Kidney (tissue), 13 donors: ENCODE measurements at regions not wholly inside any gene's neighbourhood (a gene's known extent, or its start where the extent isn't known, plus 50 kb on each side); places are given as distances from the start of the nearest gene placed in this dataset.

Experiments
- DNase-seq, 5 donors: peaks; one replicate each; pipeline ENCODE4 v3.0.0-alpha.2; 2013 to 2020
- FAIRE-seq: peaks from 2 replicates; lab custom pipeline; 2012; peaks lifted over from hg19 to GRCh38; lab: Jason Lieb, UNC
- H3K27ac ChIP-seq, 2 donors: one replicate each; pipeline ENCODE4 v1.7.0; 2013; ENCODE audit warnings: low read depth in 2 of 2, low read length in 2 of 2, inconsistent platforms in 1 of 2
- H3K27me3 ChIP-seq: one replicate; pipeline ENCODE4 v1.7.1; 2013; ENCODE audit warnings: low read length, inconsistent platforms; ENCODE audit not compliant: control insufficient read depth, insufficient read depth
- H3K36me3 ChIP-seq, 3 donors: one replicate each; pipeline versions ENCODE4 v1.7.0 to v1.7.1; 2013; ENCODE audit warnings: low read length in 3 of 3, control low read depth in 1 of 3, inconsistent platforms in 1 of 3; ENCODE audit not compliant: insufficient read depth in 3 of 3, control insufficient read depth in 2 of 3
- H3K4me1 ChIP-seq, 3 donors: one replicate each; pipeline versions ENCODE4 v1.7.0 to v1.7.1; 2013; ENCODE audit warnings: low read length in 3 of 3, inconsistent platforms in 1 of 3, low read depth in 1 of 3; ENCODE audit not compliant: control insufficient read depth in 2 of 3, insufficient read depth in 2 of 3
- H3K4me3 ChIP-seq, 3 donors: one replicate each; pipeline versions ENCODE4 v1.7.0 to v1.8.1; 2013; ENCODE audit warnings: low read length in 3 of 3, control low read depth in 1 of 3, inconsistent platforms in 1 of 3
- H3K9ac ChIP-seq, 3 donors: one replicate each; pipeline versions ENCODE4 v1.7.0 to v1.7.1; 2013; ENCODE audit warnings: low read length in 3 of 3, control low read depth in 1 of 3, inconsistent platforms in 1 of 3
- H3K9me3 ChIP-seq, 3 donors: one replicate each; pipeline versions ENCODE4 v1.7.0 to v1.7.1; 2013; ENCODE audit warnings: low read length in 3 of 3, control low read depth in 1 of 3, inconsistent platforms in 1 of 3; ENCODE audit not compliant: control insufficient read depth in 2 of 3, insufficient read depth in 1 of 3
- intact Hi-C: fragments of 100-400 bp; cut with DNase I; formaldehyde crosslinking; loops from one replicate; pipeline ENCODE4 v1.11.1; 2022
- TF ChIP-seq, protein P1 (sequence below): IDR thresholded peaks from 3 replicates; pipeline ENCODE4 v1.5.1; 2012; ENCODE audit warnings: mild to moderate bottlenecking, moderate library complexity, borderline replicate concordance; ENCODE audit not compliant: insufficient read depth; ENCODE audit errors: extremely low read depth
- donor health status: control.
- donor health status: control.
- donor health status: control.
- donor health status: control.
- donor health status: control.
- donor health status: DM: yes; HTN: yes; CAD: no.
- donor health status: Normal renal cell carcinoma (clear cell type).

DNA sequence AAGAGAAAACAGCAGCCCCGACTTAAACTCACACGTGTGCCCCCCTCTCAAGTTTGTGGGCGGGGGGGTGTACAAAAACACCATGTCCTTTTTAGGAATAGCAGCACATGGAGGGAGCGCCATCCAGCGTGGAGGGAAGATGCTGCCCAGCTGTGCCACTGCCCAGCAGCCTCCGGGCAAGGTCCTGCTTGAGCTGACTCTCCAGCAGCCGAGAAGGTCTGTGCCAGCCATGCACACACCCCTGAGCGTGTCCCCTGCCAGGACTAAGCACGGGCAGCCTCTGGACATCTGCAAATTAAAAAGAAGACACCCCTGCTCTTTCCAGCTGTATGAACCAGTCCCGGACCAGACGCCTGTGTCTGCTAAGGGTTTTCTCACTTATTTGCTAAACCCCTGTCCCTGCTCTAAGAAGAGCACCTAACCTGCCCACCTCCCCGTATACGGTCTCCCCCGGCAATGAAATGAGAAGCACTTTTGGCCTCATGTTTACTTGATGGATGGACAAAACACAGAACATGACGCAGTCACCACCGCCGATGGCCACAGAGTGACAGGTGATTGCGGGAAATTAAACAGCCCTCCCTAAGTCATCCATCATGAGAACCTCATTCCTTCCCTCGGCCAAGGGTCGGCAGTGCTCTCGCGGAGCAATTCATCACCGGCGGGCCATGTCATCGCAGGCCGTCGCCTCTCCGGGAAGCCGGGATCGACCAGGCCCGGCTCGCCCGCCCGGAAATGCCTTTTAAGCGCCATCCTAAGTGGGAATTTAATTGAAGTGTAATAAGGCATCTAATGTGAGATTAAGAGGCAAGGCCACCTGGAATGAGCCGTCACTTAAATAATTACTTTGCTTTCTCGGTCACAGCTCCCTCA, 96.9 kb downstream of the OLFM1 start:
- TF ChIP-seq, protein P1, sequence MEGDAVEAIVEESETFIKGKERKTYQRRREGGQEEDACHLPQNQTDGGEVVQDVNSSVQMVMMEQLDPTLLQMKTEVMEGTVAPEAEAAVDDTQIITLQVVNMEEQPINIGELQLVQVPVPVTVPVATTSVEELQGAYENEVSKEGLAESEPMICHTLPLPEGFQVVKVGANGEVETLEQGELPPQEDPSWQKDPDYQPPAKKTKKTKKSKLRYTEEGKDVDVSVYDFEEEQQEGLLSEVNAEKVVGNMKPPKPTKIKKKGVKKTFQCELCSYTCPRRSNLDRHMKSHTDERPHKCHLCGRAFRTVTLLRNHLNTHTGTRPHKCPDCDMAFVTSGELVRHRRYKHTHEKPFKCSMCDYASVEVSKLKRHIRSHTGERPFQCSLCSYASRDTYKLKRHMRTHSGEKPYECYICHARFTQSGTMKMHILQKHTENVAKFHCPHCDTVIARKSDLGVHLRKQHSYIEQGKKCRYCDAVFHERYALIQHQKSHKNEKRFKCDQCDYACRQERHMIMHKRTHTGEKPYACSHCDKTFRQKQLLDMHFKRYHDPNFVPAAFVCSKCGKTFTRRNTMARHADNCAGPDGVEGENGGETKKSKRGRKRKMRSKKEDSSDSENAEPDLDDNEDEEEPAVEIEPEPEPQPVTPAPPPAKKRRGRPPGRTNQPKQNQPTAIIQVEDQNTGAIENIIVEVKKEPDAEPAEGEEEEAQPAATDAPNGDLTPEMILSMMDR, result no peak
- no peaks in the 10 kb centered on the region for H3K9me3 ChIP-seq
- intact Hi-C loops, result no loop called here
- no peak overlapping the region for H3K9ac ChIP-seq
- H3K27me3 ChIP-seq, result peaks cover 8% of the 10 kb centered on the region
- no peak overlapping the region for H3K4me3 ChIP-seq
- H3K4me1 ChIP-seq, result peaks cover 0 to 4% (median 0%) of the 10 kb centered on the region in 3 donors
- FAIRE-seq, result no peak
- peak in 3 of 5 donors; percentile 47 to 57 (median 49) for DNase-seq
- H3K27ac ChIP-seq, result no peak overlapping the region
- no peaks in the 10 kb centered on the region for H3K36me3 ChIP-seq

DNA sequence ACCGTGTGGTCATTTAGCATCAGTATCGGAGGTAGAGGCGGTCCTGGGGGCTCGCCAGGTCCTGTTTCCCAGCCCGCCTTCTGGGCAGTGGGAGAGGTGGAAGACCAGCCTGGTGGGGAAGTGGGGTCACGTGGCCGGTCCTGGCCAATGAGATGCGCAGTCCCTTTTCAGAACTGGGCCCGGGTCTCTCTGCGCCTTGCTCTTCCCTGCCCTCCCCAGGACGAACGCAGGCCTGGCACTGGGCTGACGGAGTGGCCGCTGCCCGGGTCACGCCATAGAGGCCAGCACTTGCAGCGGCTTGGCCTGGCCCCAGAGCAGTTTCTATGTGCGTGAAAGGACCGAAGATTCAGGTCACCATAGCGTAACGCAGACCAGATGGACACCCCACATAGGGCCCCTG, 97.6 kb downstream of the OLFM1 start:
- intact Hi-C loops, result no loop called here
- Histone ChIP-seq H3K9ac (no peak overlapping the region), H3K4me1 (peaks cover 0 to 4% (median 0%) of the 10 kb centered on the region in 3 donors), H3K36me3 (no peaks in the 10 kb centered on the region), H3K27ac (no peak overlapping the region), H3K9me3 (no peaks in the 10 kb centered on the region), H3K4me3 (no peak overlapping the region), H3K27me3 (peaks cover 8% of the 10 kb centered on the region)
- peak in 1 of 5 donors; percentile 56 for DNase-seq
- TF ChIP-seq, protein P1, result no peak
- no peak for FAIRE-seq

DNA sequence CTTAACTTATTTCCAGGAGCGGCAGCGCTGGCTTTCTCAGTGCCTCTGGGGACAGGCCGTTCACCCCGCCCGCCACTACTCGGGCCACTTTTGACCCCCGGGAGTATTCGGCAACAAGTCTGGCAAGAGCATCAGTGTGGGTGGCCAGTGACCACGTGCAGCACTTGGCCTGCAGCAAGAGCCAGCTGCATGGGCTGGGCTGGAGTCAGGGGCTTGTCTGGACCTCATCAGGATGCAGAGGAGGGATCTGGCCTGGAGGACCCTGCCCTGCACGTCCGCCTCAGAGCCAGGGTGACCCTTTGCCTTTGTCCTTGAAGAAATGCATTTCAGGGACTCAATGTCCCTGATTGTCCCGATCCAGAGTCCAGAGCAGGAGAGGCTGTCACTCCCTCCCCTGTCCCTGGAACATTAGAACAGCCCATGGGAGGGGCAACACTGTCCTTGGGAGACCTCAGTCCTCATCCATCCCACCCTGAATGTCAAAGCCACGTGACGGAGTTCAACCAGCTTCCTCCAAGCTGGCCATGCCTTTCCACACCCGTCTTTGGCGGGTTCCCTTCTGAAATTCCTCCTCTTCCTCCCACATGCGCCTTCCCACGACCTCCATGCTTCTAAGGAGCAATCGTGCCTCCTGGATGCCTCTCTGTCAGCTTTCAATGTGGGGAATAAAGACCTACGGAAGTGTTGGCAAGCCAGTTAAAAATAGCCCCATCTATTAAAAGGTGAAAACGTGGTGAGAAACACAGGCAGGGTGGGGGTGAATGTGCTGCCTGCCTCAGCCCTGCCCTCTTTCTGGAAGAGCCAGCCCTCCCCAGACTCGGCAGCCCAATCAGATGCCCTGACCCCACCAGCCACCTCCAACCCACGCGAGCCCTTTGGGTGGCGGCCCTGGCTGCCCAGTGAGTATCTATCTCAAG, 99.0 kb downstream of the OLFM1 start:
- DNase-seq (peak in 2 of 5 donors; percentile 45 to 96), FAIRE-seq (no peak)
- peaks cover 0 to 4% (median 0%) of the 10 kb centered on the region in 3 donors for H3K4me1 ChIP-seq
- no peak overlapping the region for H3K4me3 ChIP-seq
- no peaks in the 10 kb centered on the region for H3K9me3 ChIP-seq
- no peaks in the 10 kb centered on the region for H3K36me3 ChIP-seq
- TF ChIP-seq, protein P1, result no peak
- H3K9ac ChIP-seq, result no peak overlapping the region
- intact Hi-C loops, result no loop called here
- H3K27ac ChIP-seq, result no peak overlapping the region
- peaks cover 8% of the 10 kb centered on the region for H3K27me3 ChIP-seq
